Mesendoderm (in vitro differentiated cells): ENCODE measurements at regions not wholly inside any gene's neighbourhood (a gene's known extent, or its start where the extent isn't known, plus 50 kb on each side); places are given as distances from the start of the nearest gene placed in this dataset.

Source experiments
- DNase-seq: peaks from one replicate; pipeline ENCODE4 v3.0.0; 2013
- H2AK5ac ChIP-seq: 2 replicates; pipeline ENCODE4 v1.6.1; 2013; ENCODE audit warnings: low read length, inconsistent platforms
- H2BK120ac ChIP-seq: 2 replicates; pipeline ENCODE4 v1.6.1; 2013; ENCODE audit warnings: low read depth, mild to moderate bottlenecking, low read length, moderate library complexity, mixed read lengths
- H2BK15ac ChIP-seq: replicated peaks from 2 replicates; pipeline ENCODE4 v1.6.1; 2013; ENCODE audit warnings: low read depth, mild to moderate bottlenecking, moderate library complexity
- H2BK5ac ChIP-seq: 2 replicates; pipeline ENCODE4 v1.6.1; 2013; ENCODE audit warnings: low read length, inconsistent platforms
- H3K18ac ChIP-seq: 2 replicates; pipeline ENCODE4 v1.6.1; 2013; ENCODE audit warnings: mild to moderate bottlenecking, low read length, mixed read lengths
- H3K23ac ChIP-seq: one replicate; pipeline ENCODE4 v1.6.1; 2013; ENCODE audit warnings: low read length
- H3K27ac ChIP-seq: 2 replicates; pipeline ENCODE4 v1.5.1; 2013; ENCODE audit warnings: low read depth, mild to moderate bottlenecking, inconsistent platforms, low read length, moderate library complexity
- H3K27me3 ChIP-seq: 2 replicates; pipeline ENCODE4 v1.6.1; 2013; ENCODE audit warnings: low read length, control low read depth, mild to moderate bottlenecking, inconsistent platforms; ENCODE audit not compliant: insufficient read depth, poor library complexity
- H3K36me3 ChIP-seq: 2 replicates; pipeline ENCODE4 v1.6.1; 2013; ENCODE audit warnings: low read length, inconsistent platforms; ENCODE audit not compliant: control insufficient read depth, insufficient read depth
- H3K4ac ChIP-seq: one replicate; pipeline ENCODE4 v1.6.1; 2013; ENCODE audit warnings: low read depth, mild to moderate bottlenecking, low read length, moderate library complexity
- H3K4me1 ChIP-seq: 2 replicates; pipeline ENCODE4 v1.6.1; 2013; ENCODE audit warnings: low read depth, low read length, inconsistent platforms; ENCODE audit not compliant: control insufficient read depth
- H3K4me2 ChIP-seq: 2 replicates; pipeline ENCODE4 v1.6.1; 2013; ENCODE audit warnings: low read length
- H3K4me3 ChIP-seq: 2 replicates; pipeline ENCODE4 v1.5.1; 2013; ENCODE audit warnings: mild to moderate bottlenecking, low read length
- H3K56ac ChIP-seq: one replicate; pipeline ENCODE4 v1.6.1; 2013; ENCODE audit warnings: low read length
- H3K79me1 ChIP-seq: 2 replicates; pipeline ENCODE4 v1.6.1; 2013; ENCODE audit warnings: low read length, inconsistent platforms
- H3K79me2 ChIP-seq: 2 replicates; pipeline ENCODE4 v1.6.1; 2013; ENCODE audit warnings: mild to moderate bottlenecking, low read length; ENCODE audit not compliant: control insufficient read depth, insufficient read depth
- H3K9ac ChIP-seq: 2 replicates; pipeline ENCODE4 v1.6.1; 2013; ENCODE audit warnings: low read length, inconsistent platforms
- H4K5ac ChIP-seq: one replicate; pipeline ENCODE4 v1.6.1; 2013; ENCODE audit warnings: low read length
- H4K8ac ChIP-seq: one replicate; pipeline ENCODE4 v1.6.1; 2013; ENCODE audit warnings: low read depth, mild to moderate bottlenecking, control low read depth, low read length, moderate library complexity
- WGBS: extraction: QIAGEN DNeasy Blood & Tissue Kit; methylation state at CpG from one replicate; pipeline ENCODE4 v1.1.7; 2013; ENCODE audit warnings: low lambda C conversion rate, missing lambda C conversion rate; ENCODE audit not compliant: insufficient coverage; ENCODE audit errors: extremely low coverage; 5-methylcytosine and 5-hydroxymethylcytosine counted together

DNA sequence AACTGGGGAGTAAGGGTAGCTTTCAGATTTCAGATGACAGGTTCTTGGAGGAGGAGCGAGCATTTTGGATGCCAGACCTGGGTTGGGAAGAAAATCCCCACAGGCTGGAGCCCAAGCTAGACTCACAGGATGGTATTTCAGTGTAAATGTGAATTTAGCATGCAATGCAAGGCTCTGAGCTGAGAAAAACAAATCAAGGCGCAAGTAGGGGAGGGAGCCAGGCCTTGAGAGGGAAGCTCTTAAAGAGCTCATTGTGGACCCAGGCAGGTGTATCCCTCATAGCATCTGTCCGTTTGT lies 386.1 kb downstream of the MATN1 start:
- DNase-seq: no peak
- no peak overlapping the region for H2BK5ac ChIP-seq

GRCh38 chr1:30336550-30337323 lies 386.6 kb downstream of the MATN1 start:
- Histone ChIP-seq H4K5ac (no peak overlapping the region), H3K79me1 (no peaks in the 10 kb centered on the region), H3K56ac (no peak overlapping the region), H3K9ac (no peak overlapping the region), H2BK120ac (no peak overlapping the region), H2AK5ac (no peak overlapping the region), H3K4ac (no peak overlapping the region), H2BK15ac (no peak overlapping the region), H3K18ac (no peak overlapping the region), H3K27ac (no peak overlapping the region), H3K4me2 (no peak overlapping the region), H2BK5ac (no peak overlapping the region), H3K23ac (no peak overlapping the region), H4K8ac (no peak overlapping the region), H3K4me3 (no peak overlapping the region), H3K4me1 (no peaks in the 10 kb centered on the region), H3K36me3 (no peaks in the 10 kb centered on the region), H3K79me2 (no peaks in the 10 kb centered on the region), H3K27me3 (no peaks in the 10 kb centered on the region)
- no peak for DNase-seq
- no CpG with 5 or more reads among the region's 16 CpGs for WGBS

More for the DNA sequence above, 386.1 kb downstream of the MATN1 start:
- Histone ChIP-seq H4K5ac (no peak overlapping the region), H2BK120ac (no peak overlapping the region), H3K4me2 (no peak overlapping the region), H3K56ac (no peak overlapping the region), H4K8ac (no peak overlapping the region), H3K23ac (no peak overlapping the region), H3K27ac (no peak overlapping the region), H3K9ac (no peak overlapping the region), H3K18ac (no peak overlapping the region), H2AK5ac (no peak overlapping the region), H3K4me1 (no peaks in the 10 kb centered on the region), H3K79me1 (no peaks in the 10 kb centered on the region), H3K4me3 (no peak overlapping the region), H3K27me3 (no peaks in the 10 kb centered on the region), H3K79me2 (no peaks in the 10 kb centered on the region), H3K36me3 (no peaks in the 10 kb centered on the region), H2BK15ac (no peak overlapping the region), H3K4ac (no peak overlapping the region)
- no CpG with 5 or more reads among the region's 3 CpGs for WGBS

GRCh38 chr1:30335997-30336390 lies 387.4 kb downstream of the MATN1 start:
- H2BK5ac ChIP-seq: no peak overlapping the region
- no peak overlapping the region for H3K56ac ChIP-seq
- no peaks in the 10 kb centered on the region for H3K27me3 ChIP-seq
- H2BK15ac ChIP-seq: no peak overlapping the region
- H3K79me1 ChIP-seq: no peaks in the 10 kb centered on the region
- no peak overlapping the region for H3K9ac ChIP-seq
- H3K18ac ChIP-seq: no peak overlapping the region
- H3K79me2 ChIP-seq: no peaks in the 10 kb centered on the region
- no peaks in the 10 kb centered on the region for H3K4me1 ChIP-seq
- no peak overlapping the region for H2AK5ac ChIP-seq
- no peak overlapping the region for H4K8ac ChIP-seq
- no peak overlapping the region for H3K4ac ChIP-seq
- H3K4me2 ChIP-seq: no peak overlapping the region
- H3K27ac ChIP-seq: no peak overlapping the region
- no CpG with 5 or more reads among the region's 2 CpGs for WGBS
- H4K5ac ChIP-seq: no peak overlapping the region
- no peak overlapping the region for H3K23ac ChIP-seq
- H3K36me3 ChIP-seq: no peaks in the 10 kb centered on the region
- no peak for DNase-seq
- H2BK120ac ChIP-seq: no peak overlapping the region
- no peak overlapping the region for H3K4me3 ChIP-seq

DNA sequence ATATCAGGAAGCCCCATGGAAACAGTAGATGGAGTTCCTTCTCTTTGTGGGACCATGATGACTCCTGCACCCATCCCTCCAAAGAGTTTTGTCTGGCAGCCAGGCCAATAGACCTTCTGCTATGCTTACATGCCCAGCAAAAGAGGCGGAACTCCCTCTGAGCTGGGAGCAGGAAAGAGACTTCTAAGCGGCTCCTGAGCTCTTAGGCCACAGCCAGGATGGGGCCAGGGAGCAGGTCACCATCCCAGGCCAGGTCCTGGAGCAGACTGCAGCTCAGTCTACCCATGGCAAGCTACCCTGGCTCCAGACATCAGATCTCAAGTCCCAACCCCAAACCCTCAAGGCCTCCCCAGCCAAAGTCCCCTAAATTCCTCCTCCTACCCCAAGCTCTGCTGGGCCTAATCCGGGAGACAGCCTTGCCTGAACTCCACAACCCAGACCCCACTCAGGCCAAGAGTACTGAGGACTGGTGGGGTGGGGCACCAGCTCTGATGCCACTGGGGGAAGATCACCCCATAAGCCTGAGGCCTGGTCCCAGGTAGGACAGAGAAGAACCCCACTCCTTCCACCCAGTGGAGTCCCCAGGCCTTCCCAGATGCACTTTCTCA lies 387.9 kb downstream of the MATN1 start:
- Histone ChIP-seq H4K5ac (no peak overlapping the region), H3K36me3 (no peaks in the 10 kb centered on the region), H3K56ac (no peak overlapping the region), H3K18ac (no peak overlapping the region), H2AK5ac (no peak overlapping the region), H2BK5ac (no peak overlapping the region), H3K4me3 (no peak overlapping the region), H3K9ac (no peak overlapping the region), H3K23ac (no peak overlapping the region), H3K79me1 (no peaks in the 10 kb centered on the region), H3K4ac (no peak overlapping the region), H4K8ac (no peak overlapping the region), H3K27ac (no peak overlapping the region), H3K27me3 (no peaks in the 10 kb centered on the region), H3K4me1 (no peaks in the 10 kb centered on the region), H3K4me2 (no peak overlapping the region), H3K79me2 (no peaks in the 10 kb centered on the region), H2BK15ac (no peak overlapping the region), H2BK120ac (no peak overlapping the region)
- DNase-seq: no peak
- WGBS: no CpG with 5 or more reads among the region's 3 CpGs

- no peak overlapping the region for H2BK15ac ChIP-seq
- no peak overlapping the region for H3K9ac ChIP-seq
- H3K36me3 ChIP-seq: no peaks in the 10 kb centered on the region
- H3K18ac ChIP-seq: no peak overlapping the region
- H4K5ac ChIP-seq: no peak overlapping the region
- DNase-seq: no peak
- H2BK120ac ChIP-seq: no peak overlapping the region
- H3K27ac ChIP-seq: no peak overlapping the region
- no peak overlapping the region for H2BK5ac ChIP-seq
- no peaks in the 10 kb centered on the region for H3K79me1 ChIP-seq
- no peaks in the 10 kb centered on the region for H3K4me1 ChIP-seq
- no peak overlapping the region for H3K23ac ChIP-seq
- H2AK5ac ChIP-seq: no peak overlapping the region
- no CpG with 5 or more reads among the region's 2 CpGs for WGBS
- H4K8ac ChIP-seq: no peak overlapping the region
- H3K56ac ChIP-seq: no peak overlapping the region
- no peak overlapping the region for H3K4me3 ChIP-seq
- no peaks in the 10 kb centered on the region for H3K79me2 ChIP-seq
- no peaks in the 10 kb centered on the region for H3K27me3 ChIP-seq
- H3K4me2 ChIP-seq: no peak overlapping the region
- no peak overlapping the region for H3K4ac ChIP-seq
Measured at GRCh38 chr1:30334767-30335166, 388.6 kb downstream of the MATN1 start.
